ENCODE measurements at regions not wholly inside any gene's neighbourhood (a gene's known extent, or its start where the extent isn't known, plus 50 kb on each side); places are given as distances from the start of the nearest gene placed in this dataset.

GRCh38 chr13:39209731-39210531, 171.7 kb downstream of the NHLRC3 start:
- H3K4me3 ChIP-seq (ENCODE audit: low read depth, low read length), result no peak overlapping the region
- no peak overlapping the region for H3K9ac ChIP-seq (ENCODE audit: low read length)
- H3K27me3 ChIP-seq (ENCODE audit: control insufficient read depth, insufficient read depth, low read length), result no peaks in the 10 kb centered on the region
- no peaks in the 10 kb centered on the region for H3K9me3 ChIP-seq (ENCODE audit: control insufficient read depth, insufficient read depth, low read depth, low read length)
- H3K27ac ChIP-seq (ENCODE audit: low read depth, low read length), result no peak overlapping the region
- H3K36me3 ChIP-seq (ENCODE audit: control insufficient read depth, insufficient read depth, low read length), result no peaks in the 10 kb centered on the region
- H3K4me1 ChIP-seq (ENCODE audit: control insufficient read depth, insufficient read depth, low read length), result no peaks in the 10 kb centered on the region

- Histone ChIP-seq H3K4me3 (ENCODE audit: low read depth, low read length) (no peak overlapping the region), H3K27ac (ENCODE audit: low read depth, low read length) (no peak overlapping the region), H3K9ac (ENCODE audit: low read length) (no peak overlapping the region), H3K9me3 (ENCODE audit: control insufficient read depth, insufficient read depth, low read depth, low read length) (0 out of 2 replicates have a peak, but pooled peaks cover 2% of the 10 kb centered on the region), H3K36me3 (ENCODE audit: control insufficient read depth, insufficient read depth, low read length) (no peaks in the 10 kb centered on the region), H3K4me1 (ENCODE audit: control insufficient read depth, insufficient read depth, low read length) (no peaks in the 10 kb centered on the region), H3K27me3 (ENCODE audit: control insufficient read depth, insufficient read depth, low read length) (no peaks in the 10 kb centered on the region)
These were observed 172.8 kb downstream of the NHLRC3 start for GRCh38 chr13:39210961-39211534.

GRCh38 chr13:39215971-39216370, 177.7 kb downstream of the NHLRC3 start:
- Histone ChIP-seq H3K27me3 (ENCODE audit: control insufficient read depth, insufficient read depth, low read length) (no peaks in the 10 kb centered on the region), H3K9me3 (ENCODE audit: control insufficient read depth, insufficient read depth, low read depth, low read length) (peaks cover 2% of the 10 kb centered on the region; the same call in 1 of the 2 replicates), H3K4me3 (ENCODE audit: low read depth, low read length) (no peak overlapping the region), H3K9ac (ENCODE audit: low read length) (no peak overlapping the region), H3K27ac (ENCODE audit: low read depth, low read length) (no peak overlapping the region), H3K4me1 (ENCODE audit: control insufficient read depth, insufficient read depth, low read length) (no peaks in the 10 kb centered on the region), H3K36me3 (ENCODE audit: control insufficient read depth, insufficient read depth, low read length) (no peaks in the 10 kb centered on the region)

- H3K27me3 ChIP-seq (ENCODE audit: control insufficient read depth, insufficient read depth, low read length), result no peaks in the 10 kb centered on the region
- no peak overlapping the region for H3K4me3 ChIP-seq (ENCODE audit: low read depth, low read length)
- H3K27ac ChIP-seq (ENCODE audit: low read depth, low read length), result no peak overlapping the region
- peaks cover 2% of the 10 kb centered on the region; the same call in 1 of the 2 replicates for H3K9me3 ChIP-seq (ENCODE audit: control insufficient read depth, insufficient read depth, low read depth, low read length)
- H3K36me3 ChIP-seq (ENCODE audit: control insufficient read depth, insufficient read depth, low read length), result no peaks in the 10 kb centered on the region
- no peak overlapping the region for H3K9ac ChIP-seq (ENCODE audit: low read length)
- no peaks in the 10 kb centered on the region for H3K4me1 ChIP-seq (ENCODE audit: control insufficient read depth, insufficient read depth, low read length)
These were observed 179.2 kb downstream of the NHLRC3 start for GRCh38 chr13:39217471-39217870.

- Histone ChIP-seq H3K4me3 (ENCODE audit: low read depth, low read length) (no peak overlapping the region), H3K4me1 (ENCODE audit: control insufficient read depth, insufficient read depth, low read length) (no peaks in the 10 kb centered on the region), H3K9ac (ENCODE audit: low read length) (no peak overlapping the region), H3K27ac (ENCODE audit: low read depth, low read length) (no peak overlapping the region), H3K36me3 (ENCODE audit: control insufficient read depth, insufficient read depth, low read length) (no peaks in the 10 kb centered on the region), H3K27me3 (ENCODE audit: control insufficient read depth, insufficient read depth, low read length) (no peaks in the 10 kb centered on the region), H3K9me3 (ENCODE audit: control insufficient read depth, insufficient read depth, low read depth, low read length) (no peaks in the 10 kb centered on the region; the same call in 1 of the 2 replicates)
These were observed 186.5 kb downstream of the NHLRC3 start for GRCh38 chr13:39224671-39225240.

GRCh38 chr13:39225860-39226259, 187.6 kb downstream of the NHLRC3 start:
- no peak overlapping the region for H3K27ac ChIP-seq (ENCODE audit: low read depth, low read length)
- H3K4me3 ChIP-seq (ENCODE audit: low read depth, low read length), result no peak overlapping the region

GRCh38 chr13:39226359-39226758, 188.1 kb downstream of the NHLRC3 start:
- Histone ChIP-seq H3K9me3 (ENCODE audit: control insufficient read depth, insufficient read depth, low read depth, low read length) (no peaks in the 10 kb centered on the region), H3K36me3 (ENCODE audit: control insufficient read depth, insufficient read depth, low read length) (no peaks in the 10 kb centered on the region), H3K27ac (ENCODE audit: low read depth, low read length) (no peak overlapping the region), H3K4me3 (ENCODE audit: low read depth, low read length) (no peak overlapping the region), H3K9ac (ENCODE audit: low read length) (no peak overlapping the region), H3K4me1 (ENCODE audit: control insufficient read depth, insufficient read depth, low read length) (no peaks in the 10 kb centered on the region), H3K27me3 (ENCODE audit: control insufficient read depth, insufficient read depth, low read length) (no peaks in the 10 kb centered on the region)

More at GRCh38 chr13:39225860-39226259, 187.6 kb downstream of the NHLRC3 start:
- Histone ChIP-seq H3K36me3 (ENCODE audit: control insufficient read depth, insufficient read depth, low read length) (no peaks in the 10 kb centered on the region), H3K9ac (ENCODE audit: low read length) (no peak overlapping the region), H3K27me3 (ENCODE audit: control insufficient read depth, insufficient read depth, low read length) (no peaks in the 10 kb centered on the region), H3K9me3 (ENCODE audit: control insufficient read depth, insufficient read depth, low read depth, low read length) (no peaks in the 10 kb centered on the region), H3K4me1 (ENCODE audit: control insufficient read depth, insufficient read depth, low read length) (no peaks in the 10 kb centered on the region)

- H3K9me3 ChIP-seq (ENCODE audit: control insufficient read depth, insufficient read depth, low read depth, low read length), result no peaks in the 10 kb centered on the region
- no peaks in the 10 kb centered on the region for H3K27me3 ChIP-seq (ENCODE audit: control insufficient read depth, insufficient read depth, low read length)
These were observed 194.2 kb downstream of the NHLRC3 start for GRCh38 chr13:39232401-39232980.

GRCh38 chr13:39232999-39233398, 194.7 kb downstream of the NHLRC3 start:
- H3K4me1 ChIP-seq (ENCODE audit: control insufficient read depth, insufficient read depth, low read length), result no peaks in the 10 kb centered on the region
- no peak overlapping the region for H3K9ac ChIP-seq (ENCODE audit: low read length)
- H3K9me3 ChIP-seq (ENCODE audit: control insufficient read depth, insufficient read depth, low read depth, low read length), result no peaks in the 10 kb centered on the region
- H3K27ac ChIP-seq (ENCODE audit: low read depth, low read length), result no peak overlapping the region
- H3K27me3 ChIP-seq (ENCODE audit: control insufficient read depth, insufficient read depth, low read length), result no peaks in the 10 kb centered on the region
- no peaks in the 10 kb centered on the region for H3K36me3 ChIP-seq (ENCODE audit: control insufficient read depth, insufficient read depth, low read length)
- no peak overlapping the region for H3K4me3 ChIP-seq (ENCODE audit: low read depth, low read length)

More at GRCh38 chr13:39232401-39232980, 194.2 kb downstream of the NHLRC3 start:
- Histone ChIP-seq H3K27ac (ENCODE audit: low read depth, low read length) (no peak overlapping the region), H3K4me1 (ENCODE audit: control insufficient read depth, insufficient read depth, low read length) (no peaks in the 10 kb centered on the region), H3K36me3 (ENCODE audit: control insufficient read depth, insufficient read depth, low read length) (no peaks in the 10 kb centered on the region), H3K9ac (ENCODE audit: low read length) (no peak overlapping the region), H3K4me3 (ENCODE audit: low read depth, low read length) (no peak overlapping the region)

- no peaks in the 10 kb centered on the region for H3K36me3 ChIP-seq (ENCODE audit: control insufficient read depth, insufficient read depth, low read length)
- no peak overlapping the region for H3K27ac ChIP-seq (ENCODE audit: low read depth, low read length)
- H3K9ac ChIP-seq (ENCODE audit: low read length), result no peak overlapping the region
- no peaks in the 10 kb centered on the region for H3K27me3 ChIP-seq (ENCODE audit: control insufficient read depth, insufficient read depth, low read length)
- H3K4me3 ChIP-seq (ENCODE audit: low read depth, low read length), result no peak overlapping the region
- H3K9me3 ChIP-seq (ENCODE audit: control insufficient read depth, insufficient read depth, low read depth, low read length), result no peaks in the 10 kb centered on the region
- no peaks in the 10 kb centered on the region for H3K4me1 ChIP-seq (ENCODE audit: control insufficient read depth, insufficient read depth, low read length)
These were observed 195.3 kb downstream of the NHLRC3 start for GRCh38 chr13:39233519-39233918.

Measured in HUES6 (cell line).